ENCODE measurements at regions not wholly inside any gene's neighbourhood (a gene's known extent, or its start where the extent isn't known, plus 50 kb on each side); places are given as distances from the start of the nearest gene placed in this dataset.
"Not testable (repeated sequence)": the region's sequence is repeated elsewhere in the genome, so short reads cannot be mapped to it uniquely, and the experiment has no call there.

- H3K79me2 ChIP-seq (ENCODE audit: control insufficient read depth, insufficient read depth, low read length); H3K4me1 ChIP-seq (replicated peaks in 1 of 2; ENCODE audit: control insufficient read depth in 2 of 2, insufficient read depth in 2 of 2, low read length in 2 of 2); FAIRE-seq; intact Hi-C loops (cut with micrococcal nuclease); H2AFZ ChIP-seq (ENCODE audit: low read depth, low read length); in situ Hi-C loops (cut with MboI); DNase-seq (ENCODE audit: extremely low read depth in 1 of 4, low spot score in 3 of 4); H3K27me3 ChIP-seq (ENCODE audit: control insufficient read depth in 2 of 2, insufficient read depth in 2 of 2, low read length in 2 of 2); ATAC-seq; H3K9me3 ChIP-seq (replicated peaks; ENCODE audit: control insufficient read depth, insufficient read depth, low read depth, low read length); H3K9ac ChIP-seq (ENCODE audit: insufficient read depth in 1 of 2, low read depth in 2 of 2, low read length in 2 of 2); H4K20me1 ChIP-seq (replicated peaks; ENCODE audit: control insufficient read depth, insufficient read depth, low read length); POLR2A ChIA-PET; BruUV-seq (replicated peaks); H3K27ac ChIP-seq (ENCODE audit: extremely low read depth, low read depth, low read length); H3K9me1 ChIP-seq (ENCODE audit: control insufficient read depth, insufficient read depth, low read length); H3K36me3 ChIP-seq (ENCODE audit: control insufficient read depth, insufficient read depth, low read length); CTCF ChIA-PET (ENCODE audit: low intra/inter-chr PET ratio); H3K4me3 ChIP-seq; H3K4me2 ChIP-seq (ENCODE audit: insufficient read depth, low read length): not testable (repeated sequence)
- 0% methylated on average over 1 of the region's 1 CpG for WGBS (ENCODE audit: insufficient coverage, low coverage, missing lambda C conversion rate)
- peak; percentile 87 for TF ChIP-seq ZNF431 (CRISPR knock-in tag; IDR thresholded peaks at IDR 0.05)
These were observed 222.5 kb upstream of the NT5E start for GRCh38 chr6:85227345-85227744.

- H3K36me3 ChIP-seq (ENCODE audit: control insufficient read depth, insufficient read depth, low read length); DNase-seq (ENCODE audit: extremely low read depth in 1 of 4, low spot score in 3 of 4); H3K27ac ChIP-seq (ENCODE audit: extremely low read depth, low read depth, low read length); intact Hi-C loops (cut with micrococcal nuclease); H2AFZ ChIP-seq (ENCODE audit: low read depth, low read length); ATAC-seq; H3K27me3 ChIP-seq (ENCODE audit: control insufficient read depth in 2 of 2, insufficient read depth in 2 of 2, low read length in 2 of 2); H3K4me3 ChIP-seq; in situ Hi-C loops (cut with MboI); H3K9ac ChIP-seq (ENCODE audit: insufficient read depth in 1 of 2, low read depth in 2 of 2, low read length in 2 of 2); H3K79me2 ChIP-seq (ENCODE audit: control insufficient read depth, insufficient read depth, low read length); H3K4me2 ChIP-seq (ENCODE audit: insufficient read depth, low read length); H4K20me1 ChIP-seq (replicated peaks; ENCODE audit: control insufficient read depth, insufficient read depth, low read length); CTCF ChIA-PET (ENCODE audit: low intra/inter-chr PET ratio); H3K9me3 ChIP-seq (replicated peaks; ENCODE audit: control insufficient read depth, insufficient read depth, low read depth, low read length); POLR2A ChIA-PET; H3K9me1 ChIP-seq (ENCODE audit: control insufficient read depth, insufficient read depth, low read length); H3K4me1 ChIP-seq (replicated peaks in 1 of 2; ENCODE audit: control insufficient read depth in 2 of 2, insufficient read depth in 2 of 2, low read length in 2 of 2); FAIRE-seq; BruUV-seq (replicated peaks): not testable (repeated sequence)
- WGBS (ENCODE audit: insufficient coverage, low coverage, missing lambda C conversion rate), result 2% methylated on average over 4 of the region's 5 CpGs
These were observed 237.1 kb upstream of the NT5E start for GRCh38 chr6:85212794-85213193.

Measured in K562 (cell line).